GM11168 (cell line): ENCODE measurements at regions not wholly inside any gene's neighbourhood (a gene's known extent, or its start where the extent isn't known, plus 50 kb on each side); places are given as distances from the start of the nearest gene placed in this dataset.

ENCODE experiments used
- in situ Hi-C: fragments of 300-500 bp; cut with MboI; formaldehyde crosslinking; loops from one replicate; pipeline ENCODE4 v1.12.0; 2022; ENCODE audit warnings: low sequenced_read_pairs; ENCODE audit not compliant: unreplicated experiment

- in situ Hi-C loops, result no loop called here
Measured at GRCh38 chr21:15149600-15150224, 84.9 kb upstream of the NRIP1 start.

DNA sequence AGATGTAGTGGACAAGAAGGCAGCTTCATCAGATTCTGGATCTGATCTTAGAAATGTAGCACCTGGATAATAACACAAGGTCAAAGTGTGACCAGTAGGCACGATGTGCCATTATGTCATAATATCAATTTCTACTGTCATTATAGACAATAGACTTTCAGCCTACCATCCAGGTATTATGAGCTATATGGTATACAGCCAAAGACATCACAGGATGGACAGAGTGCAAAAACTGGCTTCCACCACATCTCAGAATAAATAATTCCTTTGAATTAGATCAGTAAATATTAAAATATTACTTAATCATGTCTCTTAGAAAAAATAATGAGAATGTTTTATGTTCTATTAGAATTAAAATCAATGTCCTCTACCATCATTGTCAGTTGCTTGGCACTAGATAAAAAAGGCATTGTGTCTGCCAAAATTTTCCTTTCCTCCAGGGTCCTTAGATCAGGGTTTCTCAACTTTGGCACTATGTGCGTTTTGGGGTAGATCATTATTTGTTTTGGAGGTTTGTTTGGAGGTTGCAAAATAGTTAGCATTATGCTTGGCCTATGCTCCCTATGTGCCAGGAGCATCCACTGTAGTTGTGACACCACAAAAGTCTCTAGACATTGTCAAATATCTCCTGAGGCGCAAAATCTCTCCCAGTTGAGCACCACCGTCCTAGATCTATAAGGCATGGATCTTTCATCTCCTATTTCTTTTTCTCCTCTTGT lies 86.7 kb upstream of the NRIP1 start:
- in situ Hi-C loops, result no loop called here

DNA sequence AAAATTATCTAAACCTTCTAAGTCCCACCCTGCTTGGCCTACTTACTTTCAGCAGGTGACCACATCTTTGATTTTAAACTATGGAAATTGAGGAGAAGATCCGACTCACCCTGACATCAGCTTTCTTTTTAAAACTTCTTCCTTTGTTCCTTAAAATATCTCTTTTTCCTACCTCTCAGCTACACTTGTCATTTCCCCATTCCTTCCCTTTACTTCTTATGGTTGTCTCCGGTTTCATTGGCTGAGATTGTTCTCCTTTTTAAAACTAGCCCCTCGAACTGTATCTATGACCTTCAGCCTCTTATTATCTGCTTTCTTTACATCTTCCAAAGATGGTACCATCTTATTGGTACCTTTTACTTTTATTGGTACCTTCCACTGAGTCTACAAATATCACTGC lies 87.8 kb upstream of the NRIP1 start:
- in situ Hi-C loops, result no loop called here

- in situ Hi-C loops, result no loop called here
Measured at GRCh38 chr21:15159382-15160020, 94.7 kb upstream of the NRIP1 start.

- in situ Hi-C loops, result no loop called here
Measured at GRCh38 chr21:15160136-15160535, 95.3 kb upstream of the NRIP1 start.

GRCh38 chr21:15162921-15163320 lies 98.1 kb upstream of the NRIP1 start:
- in situ Hi-C loops, result no loop called here

DNA sequence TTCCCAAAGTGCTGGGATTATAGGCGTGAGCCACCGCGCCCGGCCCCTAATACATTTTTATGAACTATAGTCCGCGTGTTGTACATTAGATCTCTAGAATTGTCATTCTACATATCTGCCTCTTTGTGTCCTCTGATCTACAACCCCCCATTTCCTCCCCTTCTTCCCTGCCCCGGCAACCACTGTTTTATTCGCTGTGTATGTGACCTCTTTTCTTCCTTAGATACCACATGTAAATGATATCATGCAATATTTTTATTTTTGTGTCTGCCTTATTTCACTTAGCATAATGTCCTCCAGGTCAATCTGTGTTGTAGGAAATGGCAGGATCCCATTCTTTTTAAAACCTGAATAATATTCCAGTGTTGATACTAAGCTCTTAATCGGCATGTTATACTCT lies 99.5 kb upstream of the NRIP1 start:
- in situ Hi-C loops, result no loop called here

- in situ Hi-C loops, result no loop called here
Measured at GRCh38 chr21:15164678-15165303, 100.0 kb upstream of the NRIP1 start.

DNA sequence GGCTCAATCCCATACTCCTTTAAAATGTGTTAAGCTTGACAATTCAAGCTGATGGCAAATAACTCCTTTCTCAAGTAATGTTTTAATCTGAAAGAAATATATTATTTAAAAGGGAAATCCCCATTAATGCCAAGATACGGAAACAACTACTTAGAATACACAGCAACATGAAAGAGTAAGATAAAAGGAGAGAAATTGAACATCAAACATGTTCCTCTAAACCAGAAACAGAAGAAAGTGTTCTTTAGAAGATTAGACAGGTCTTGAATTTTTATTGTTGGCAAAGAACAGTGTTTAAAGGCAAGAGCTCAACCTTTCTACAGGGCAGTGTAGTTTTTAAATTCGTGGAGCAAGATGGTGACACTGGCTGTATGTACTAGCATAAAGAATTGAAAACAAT lies 105.8 kb upstream of the NRIP1 start:
- in situ Hi-C loops, result no loop called here

DNA sequence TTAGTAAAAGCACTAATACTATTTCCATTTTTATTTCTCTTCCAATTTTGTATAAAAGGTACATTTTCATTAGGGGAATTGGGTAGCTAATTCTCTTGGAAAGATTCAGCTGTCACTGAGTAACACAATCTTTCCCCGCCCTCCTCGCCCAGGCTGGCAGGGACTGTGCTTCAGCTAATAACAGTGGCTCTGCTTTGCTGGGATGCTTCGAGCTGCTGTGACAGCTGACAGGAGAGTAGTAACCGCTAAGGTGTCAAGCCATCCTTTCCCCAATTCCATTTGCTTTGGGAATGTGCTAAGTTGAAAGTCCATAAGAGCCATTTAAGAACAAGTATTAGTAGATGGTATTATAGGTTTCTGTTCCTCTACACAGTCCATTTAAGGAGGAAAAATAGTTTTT lies 106.7 kb upstream of the NRIP1 start:
- in situ Hi-C loops, result no loop called here

DNA sequence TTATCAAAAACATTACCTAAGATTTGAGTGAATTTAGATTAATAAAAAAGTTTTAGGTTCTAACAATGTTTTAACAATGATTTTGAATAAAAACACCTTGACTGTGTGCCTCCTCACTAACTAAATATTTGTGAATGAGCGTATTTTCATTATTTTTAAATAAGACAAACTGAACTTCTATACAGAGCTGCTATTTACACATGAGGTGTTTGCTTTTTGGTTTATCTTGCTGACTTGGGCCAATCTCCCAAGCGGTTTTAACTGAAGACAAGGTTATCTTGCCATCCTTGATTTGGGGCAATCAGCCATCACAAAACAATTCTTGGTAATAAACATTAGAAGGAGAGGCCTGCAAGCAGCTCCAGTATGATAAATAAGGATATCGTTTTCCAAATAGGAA lies 108.2 kb upstream of the NRIP1 start:
- in situ Hi-C loops, result no loop called here

DNA sequence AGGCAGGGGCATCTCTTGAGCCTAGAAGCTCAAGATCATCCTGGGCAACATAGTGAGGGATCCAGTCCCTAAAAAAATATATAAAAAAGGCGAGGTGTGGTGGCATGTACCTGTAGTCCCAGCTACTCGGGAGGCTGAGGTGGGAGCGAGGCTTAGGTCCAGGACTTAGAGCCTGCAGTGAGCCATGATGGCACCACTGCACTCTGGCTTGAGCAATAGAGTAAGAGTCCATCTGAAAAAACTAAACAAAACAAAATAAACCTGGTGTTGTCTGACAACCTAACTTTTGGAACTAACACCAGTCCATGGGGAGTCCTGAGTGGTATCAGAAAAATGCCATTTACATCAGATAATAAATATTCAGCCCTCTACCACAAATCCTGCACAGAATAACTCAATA lies 110.1 kb upstream of the NRIP1 start:
- in situ Hi-C loops, result no loop called here

GRCh38 chr21:15182731-15183130 lies 117.9 kb upstream of the NRIP1 start:
- in situ Hi-C loops, result no loop called here

DNA sequence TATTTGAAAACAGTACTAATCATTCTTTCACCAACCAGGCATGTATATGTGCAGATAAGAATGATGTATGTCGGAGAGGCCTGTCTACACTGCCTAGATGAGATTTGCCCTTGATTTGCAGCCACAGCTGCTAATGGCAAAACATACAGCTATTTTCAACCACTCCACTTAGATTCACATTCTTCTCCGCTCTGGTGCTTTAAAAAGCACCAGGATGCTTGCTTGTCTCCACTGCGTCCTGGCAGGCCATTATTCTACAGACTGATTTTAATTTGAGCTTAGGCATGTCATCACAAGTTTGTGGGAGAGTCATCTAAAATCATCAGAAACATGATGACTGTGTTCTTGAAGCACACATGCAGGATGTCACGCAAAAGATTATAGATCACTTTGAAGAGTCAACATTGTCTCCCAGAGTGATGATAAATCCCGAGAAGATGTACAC lies 119.0 kb upstream of the NRIP1 start:
- in situ Hi-C loops, result no loop called here

GRCh38 chr21:15190412-15190811 lies 125.6 kb upstream of the NRIP1 start:
- in situ Hi-C loops, result no loop called here

DNA sequence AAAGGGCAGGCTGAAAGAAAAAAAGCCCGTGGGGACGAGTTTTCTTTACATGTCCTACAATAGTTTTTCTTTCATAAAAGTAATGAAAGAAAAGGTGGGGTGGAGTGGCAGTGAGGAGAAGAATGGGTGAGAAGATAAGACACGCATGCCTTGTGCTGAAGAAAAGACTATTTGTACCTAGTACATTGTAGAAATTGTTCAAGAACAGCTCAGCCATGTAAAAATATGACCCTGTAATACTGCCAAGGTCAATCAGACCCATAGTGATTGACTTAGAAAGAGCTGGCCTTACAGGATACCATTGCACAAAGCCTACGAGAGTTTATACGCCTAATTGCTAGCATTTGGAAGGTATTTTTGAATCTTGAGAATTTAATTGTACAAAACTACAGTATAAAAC lies 126.0 kb upstream of the NRIP1 start:
- in situ Hi-C loops, result no loop called here

DNA sequence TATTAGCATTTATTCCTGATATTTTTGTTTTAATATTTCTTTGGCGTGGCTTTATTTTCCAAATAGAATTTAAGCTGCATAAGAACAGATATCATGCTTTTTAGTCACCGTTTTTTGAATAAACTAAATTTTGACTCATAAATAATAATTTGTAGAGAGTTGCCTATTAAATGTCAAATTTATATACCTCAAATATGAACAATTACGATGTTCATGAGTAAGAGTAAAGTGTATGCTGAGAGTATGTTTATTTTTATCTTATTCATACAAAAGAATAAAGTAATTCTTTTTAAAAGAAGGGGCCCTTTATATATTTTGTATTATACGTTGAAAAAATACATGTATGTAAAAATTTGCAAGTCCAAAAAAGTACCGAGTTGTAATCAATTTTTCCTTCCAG lies 126.5 kb upstream of the NRIP1 start:
- in situ Hi-C loops, result no loop called here

GRCh38 chr21:15192243-15192642 lies 127.4 kb upstream of the NRIP1 start:
- in situ Hi-C loops, result no loop called here

DNA sequence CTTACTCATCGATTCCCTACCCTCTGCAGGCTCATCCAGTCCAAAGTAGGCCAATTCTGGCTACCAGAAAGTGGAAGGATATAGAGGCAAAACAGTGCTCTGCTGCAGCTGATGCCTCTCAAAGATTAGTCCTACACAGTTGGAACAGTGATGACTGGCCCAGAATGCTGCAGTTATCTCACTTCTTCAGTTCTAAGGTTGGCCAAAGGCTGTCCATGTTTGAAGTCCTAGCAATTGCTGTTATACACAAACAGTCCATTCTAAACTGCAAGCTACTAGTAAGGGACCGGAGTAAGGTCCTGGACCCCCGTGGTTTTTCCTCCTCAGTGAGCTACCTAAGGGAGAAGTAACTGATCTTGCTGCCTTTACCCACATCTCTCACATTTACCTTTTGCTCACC lies 129.1 kb upstream of the NRIP1 start:
- in situ Hi-C loops, result no loop called here

- in situ Hi-C loops, result no loop called here
Measured at GRCh38 chr21:15195104-15195503, 130.3 kb upstream of the NRIP1 start.

DNA sequence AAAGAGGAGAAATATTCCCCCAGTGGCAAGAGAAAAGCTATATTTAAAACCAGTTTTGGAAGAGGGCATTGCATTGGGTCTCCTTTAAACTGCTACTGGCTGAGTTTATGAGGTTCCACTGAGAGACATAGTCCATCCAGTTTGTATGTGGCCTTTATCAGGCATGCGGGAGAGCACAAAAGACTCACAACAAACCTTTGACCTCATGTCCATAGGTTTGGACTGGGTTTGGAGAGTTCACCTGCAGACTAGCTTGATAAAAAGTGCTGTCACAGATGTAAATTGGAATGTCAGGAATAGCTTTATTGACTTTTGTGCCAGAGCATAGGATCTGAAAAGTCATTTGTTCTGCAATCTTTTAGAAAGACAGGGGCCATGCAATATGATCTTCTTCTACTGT lies 131.0 kb upstream of the NRIP1 start:
- in situ Hi-C loops, result no loop called here
